NB4 (cell line): ENCODE measurements at regions not wholly inside any gene's neighbourhood (a gene's known extent, or its start where the extent isn't known, plus 50 kb on each side); places are given as distances from the start of the nearest gene placed in this dataset.

Experiments
- TF ChIP-seq, protein P1 (sequence below): IDR thresholded peaks from one replicate; pipeline ENCODE4 v1.5.1; 2012; ENCODE audit warnings: low read depth, low read length
- TF ChIP-seq, protein P2 (sequence below): IDR thresholded peaks from 2 replicates; pipeline ENCODE4 v1.6.1; 2011; ENCODE audit warnings: low read depth, low read length

DNA sequence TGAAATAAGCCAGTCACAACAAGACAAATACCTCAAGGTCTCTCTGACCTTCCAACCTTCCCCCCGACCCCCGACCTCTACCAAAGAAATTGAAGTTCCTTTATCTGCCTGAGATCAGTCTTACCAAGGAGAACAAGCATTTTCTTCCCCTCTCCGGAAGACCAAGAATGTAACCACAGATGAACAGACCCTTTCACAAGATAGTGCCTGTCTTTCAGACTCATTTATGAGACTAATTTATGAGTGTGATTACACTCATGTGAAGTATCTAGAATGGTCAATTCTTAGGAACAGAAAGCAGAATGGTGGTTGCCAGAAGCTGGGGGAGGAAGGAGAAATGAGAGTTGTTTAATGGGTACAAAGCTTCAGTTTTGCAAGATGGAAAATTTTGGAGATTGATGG, 108.9 kb upstream of the MKLN1 start:
- TF ChIP-seq, protein P1, sequence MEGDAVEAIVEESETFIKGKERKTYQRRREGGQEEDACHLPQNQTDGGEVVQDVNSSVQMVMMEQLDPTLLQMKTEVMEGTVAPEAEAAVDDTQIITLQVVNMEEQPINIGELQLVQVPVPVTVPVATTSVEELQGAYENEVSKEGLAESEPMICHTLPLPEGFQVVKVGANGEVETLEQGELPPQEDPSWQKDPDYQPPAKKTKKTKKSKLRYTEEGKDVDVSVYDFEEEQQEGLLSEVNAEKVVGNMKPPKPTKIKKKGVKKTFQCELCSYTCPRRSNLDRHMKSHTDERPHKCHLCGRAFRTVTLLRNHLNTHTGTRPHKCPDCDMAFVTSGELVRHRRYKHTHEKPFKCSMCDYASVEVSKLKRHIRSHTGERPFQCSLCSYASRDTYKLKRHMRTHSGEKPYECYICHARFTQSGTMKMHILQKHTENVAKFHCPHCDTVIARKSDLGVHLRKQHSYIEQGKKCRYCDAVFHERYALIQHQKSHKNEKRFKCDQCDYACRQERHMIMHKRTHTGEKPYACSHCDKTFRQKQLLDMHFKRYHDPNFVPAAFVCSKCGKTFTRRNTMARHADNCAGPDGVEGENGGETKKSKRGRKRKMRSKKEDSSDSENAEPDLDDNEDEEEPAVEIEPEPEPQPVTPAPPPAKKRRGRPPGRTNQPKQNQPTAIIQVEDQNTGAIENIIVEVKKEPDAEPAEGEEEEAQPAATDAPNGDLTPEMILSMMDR = no peak
- TF ChIP-seq, protein P2, sequence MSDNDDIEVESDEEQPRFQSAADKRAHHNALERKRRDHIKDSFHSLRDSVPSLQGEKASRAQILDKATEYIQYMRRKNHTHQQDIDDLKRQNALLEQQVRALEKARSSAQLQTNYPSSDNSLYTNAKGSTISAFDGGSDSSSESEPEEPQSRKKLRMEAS = no peak
